ENCODE measurements at regions not wholly inside any gene's neighbourhood (a gene's known extent, or its start where the extent isn't known, plus 50 kb on each side); places are given as distances from the start of the nearest gene placed in this dataset.

- H3K27me3 ChIP-seq, result no peaks in the 10 kb centered on the region
Observed at GRCh38 chr3:181929501-181929900, 217.8 kb downstream of the SOX2 start.

GRCh38 chr3:181930105-181930504, 218.4 kb downstream of the SOX2 start:
- intact Hi-C loops (cut with DNase I), result no loop called here
- Histone ChIP-seq H3K27ac (replicated peaks in 1 of 4) (no peak overlapping the region), H3K4me1 (no peaks in the 10 kb centered on the region), H3K9me3 (no peaks in the 10 kb centered on the region), H3K4me3 (no peak overlapping the region), H3K27me3 (no peaks in the 10 kb centered on the region), H3K36me3 (no peaks in the 10 kb centered on the region)
- TF ChIP-seq POLR2AphosphoS5 (IDR thresholded peaks at IDR 0.05) (no peak), POLR2A (IDR thresholded peaks at IDR 0.05; ENCODE audit: low read depth) (no peak), CTCF (IDR thresholded peaks at IDR 0.05) (no peak), EP300 (IDR thresholded peaks at IDR 0.05) (no peak)
- no peak for DNase-seq (ENCODE audit: extremely low spot score)
- WGBS, result 84% methylated on average over 4 of the region's 4 CpGs

More at GRCh38 chr3:181929501-181929900, 217.8 kb downstream of the SOX2 start:
- 84% methylated on average over 5 of the region's 5 CpGs for WGBS
- no peak overlapping the region for H3K27ac ChIP-seq (replicated peaks in 1 of 4)
- H3K4me1 ChIP-seq, result no peaks in the 10 kb centered on the region
- H3K9me3 ChIP-seq, result no peaks in the 10 kb centered on the region
- H3K4me3 ChIP-seq, result no peak overlapping the region
- no peak for DNase-seq (ENCODE audit: extremely low spot score)
- H3K36me3 ChIP-seq, result no peaks in the 10 kb centered on the region
- TF ChIP-seq POLR2AphosphoS5 (IDR thresholded peaks at IDR 0.05), result no peak
- TF ChIP-seq POLR2A (IDR thresholded peaks at IDR 0.05; ENCODE audit: low read depth), result no peak
- no peak for TF ChIP-seq CTCF (IDR thresholded peaks at IDR 0.05)
- TF ChIP-seq EP300 (IDR thresholded peaks at IDR 0.05), result no peak
- intact Hi-C loops (cut with DNase I), result no loop called here

- Histone ChIP-seq H3K27me3 (no peaks in the 10 kb centered on the region), H3K27ac (replicated peaks in 1 of 4) (no peak overlapping the region), H3K4me3 (no peak overlapping the region), H3K36me3 (no peaks in the 10 kb centered on the region), H3K9me3 (no peaks in the 10 kb centered on the region), H3K4me1 (no peaks in the 10 kb centered on the region)
- no peak for TF ChIP-seq EP300 (IDR thresholded peaks at IDR 0.05)
- TF ChIP-seq POLR2A (IDR thresholded peaks at IDR 0.05; ENCODE audit: low read depth), result no peak
- TF ChIP-seq CTCF (IDR thresholded peaks at IDR 0.05), result no peak
- no peak for TF ChIP-seq POLR2AphosphoS5 (IDR thresholded peaks at IDR 0.05)
- DNase-seq (ENCODE audit: extremely low spot score), result no peak
- WGBS, result 87% methylated on average over 4 of the region's 4 CpGs
- intact Hi-C loops (cut with DNase I), result no loop called here
Observed at GRCh38 chr3:181932039-181932438, 220.3 kb downstream of the SOX2 start.

GRCh38 chr3:181933052-181933618, 221.4 kb downstream of the SOX2 start:
- no peak overlapping the region for H3K4me3 ChIP-seq
- intact Hi-C loops (cut with DNase I), result no loop called here
- 86% methylated on average over 4 of the region's 4 CpGs for WGBS

More at GRCh38 chr3:181933052-181933618, 221.4 kb downstream of the SOX2 start:
- no peaks in the 10 kb centered on the region for H3K36me3 ChIP-seq
- H3K27ac ChIP-seq (replicated peaks in 1 of 4), result no peak overlapping the region
- no peak for TF ChIP-seq POLR2AphosphoS5 (IDR thresholded peaks at IDR 0.05)
- TF ChIP-seq POLR2A (IDR thresholded peaks at IDR 0.05; ENCODE audit: low read depth), result no peak
- no peak for TF ChIP-seq EP300 (IDR thresholded peaks at IDR 0.05)
- TF ChIP-seq CTCF (IDR thresholded peaks at IDR 0.05), result no peak
- no peak for DNase-seq (ENCODE audit: extremely low spot score)
- no peaks in the 10 kb centered on the region for H3K27me3 ChIP-seq
- H3K4me1 ChIP-seq, result no peaks in the 10 kb centered on the region
- H3K9me3 ChIP-seq, result no peaks in the 10 kb centered on the region

Measured in esophagus muscularis mucosa (tissue), 4 donors.